Loucy (cell line): ENCODE measurements at regions not wholly inside any gene's neighbourhood (a gene's known extent, or its start where the extent isn't known, plus 50 kb on each side); places are given as distances from the start of the nearest gene placed in this dataset.

ENCODE experiments used
- H2AFZ ChIP-seq: fragments of 200-600 bp; sonication (generic); 2 replicates; pipeline ENCODE4 v1.6.0; 2016; ENCODE audit warnings: antibody characterized with exemption, mild to moderate bottlenecking, low read length, moderate library complexity
- H3F3A ChIP-seq: fragments of 200-600 bp; 2 replicates; pipeline ENCODE4 v1.6.0; 2016; ENCODE audit warnings: antibody characterized with exemption, low read depth, mild to moderate bottlenecking
- H3K27me3 ChIP-seq: fragments of 200-600 bp; sonication (generic); 2 replicates; pipeline ENCODE4 v1.6.1; 2014; ENCODE audit warnings: low read length, mild to moderate bottlenecking; ENCODE audit not compliant: insufficient read depth, poor library complexity, severe bottlenecking
- H3K36me3 ChIP-seq: fragments of 200-600 bp; sonication (generic); 2 replicates; pipeline ENCODE4 v1.6.1; 2016; ENCODE audit warnings: low read length; ENCODE audit not compliant: insufficient read depth
- H3K4me1 ChIP-seq: fragments of 200-600 bp; sonication (generic); 2 replicates; pipeline ENCODE4 v1.5.1; 2014; ENCODE audit warnings: low read length, mild to moderate bottlenecking; ENCODE audit not compliant: insufficient read depth, poor library complexity, severe bottlenecking
- H3K4me2 ChIP-seq: fragments of 200-600 bp; sonication (generic); 2 replicates; pipeline ENCODE4 v1.6.0; 2014; ENCODE audit warnings: antibody characterized with exemption, low read length, low read depth, mild to moderate bottlenecking; ENCODE audit not compliant: poor library complexity, severe bottlenecking
- H3K4me3 ChIP-seq: fragments of 200-600 bp; sonication (generic); 2 replicates; pipeline ENCODE4 v1.5.1; 2014; ENCODE audit warnings: low read length, mild to moderate bottlenecking, mixed read lengths; ENCODE audit not compliant: poor library complexity, severe bottlenecking
- H3K79me2 ChIP-seq: fragments of 200-600 bp; sonication (generic); 2 replicates; pipeline ENCODE4 v1.6.1; 2014; ENCODE audit warnings: low read length; ENCODE audit not compliant: insufficient read depth
- H3K9ac ChIP-seq: fragments of 200-600 bp; sonication (generic); 2 replicates; pipeline ENCODE4 v1.6.0; 2014; ENCODE audit warnings: mild to moderate bottlenecking, low read depth, low read length, moderate library complexity; ENCODE audit not compliant: poor library complexity, severe bottlenecking
- H3K9me2 ChIP-seq: fragments of 200-600 bp; sonication (generic); replicated peaks from 2 replicates; pipeline ENCODE4 v1.6.1; 2016; ENCODE audit warnings: low read depth, low read length, mixed read lengths
- H3K9me3 ChIP-seq: fragments of 200-600 bp; sonication (generic); 2 replicates; pipeline ENCODE4 v1.6.1; 2014; ENCODE audit warnings: mild to moderate bottlenecking, antibody characterized with exemption, low read length, low read depth; ENCODE audit not compliant: insufficient read depth
- H4K20me1 ChIP-seq: fragments of 200-600 bp; sonication (generic); 2 replicates; pipeline ENCODE4 v1.6.0; 2014; ENCODE audit warnings: antibody characterized with exemption, low read length, mild to moderate bottlenecking; ENCODE audit not compliant: insufficient read depth, poor library complexity, severe bottlenecking
- CTCF ChIP-seq: fragments of 200-600 bp; sonication (generic); conservative IDR thresholded peaks from 2 replicates; pipeline ENCODE4 v1.5.1; 2014; ENCODE audit warnings: mild to moderate bottlenecking, antibody characterized with exemption, low read length
- EZH2phosphoT487 ChIP-seq: fragments of 200-600 bp; IDR thresholded peaks from 2 replicates; pipeline ENCODE4 v1.6.1; 2018; ENCODE audit warnings: antibody characterized with exemption, mild to moderate bottlenecking, moderate library complexity, borderline replicate concordance

GRCh38 chr1:213448776-213449175, 397.7 kb downstream of the RPS6KC1 start:
- no peaks in the 10 kb centered on the region for H3K4me1 ChIP-seq
- H2AFZ ChIP-seq, result no peak overlapping the region
- H3K9me2 ChIP-seq, result no peaks in the 10 kb centered on the region
- H3K4me3 ChIP-seq, result no peak overlapping the region
- H3K4me2 ChIP-seq, result no peak overlapping the region
- no peaks in the 10 kb centered on the region for H3K36me3 ChIP-seq
- TF ChIP-seq CTCF (no peak), EZH2phosphoT487 (no peak)
- no peaks in the 10 kb centered on the region for H3K79me2 ChIP-seq
- H3K9me3 ChIP-seq, result no peaks in the 10 kb centered on the region
- H4K20me1 ChIP-seq, result no peaks in the 10 kb centered on the region
- H3F3A ChIP-seq, result no peaks in the 10 kb centered on the region
- no peaks in the 10 kb centered on the region for H3K27me3 ChIP-seq
- H3K9ac ChIP-seq, result no peak overlapping the region

GRCh38 chr1:213452501-213452900, 401.5 kb downstream of the RPS6KC1 start:
- TF ChIP-seq EZH2phosphoT487 (no peak), CTCF (no peak)
- H2AFZ ChIP-seq, result no peak overlapping the region
- no peaks in the 10 kb centered on the region for H3K9me3 ChIP-seq
- no peaks in the 10 kb centered on the region for H3K9me2 ChIP-seq
- H3K4me3 ChIP-seq, result no peak overlapping the region
- no peaks in the 10 kb centered on the region for H3K79me2 ChIP-seq
- H3F3A ChIP-seq, result no peaks in the 10 kb centered on the region
- no peak overlapping the region for H3K9ac ChIP-seq
- H3K4me2 ChIP-seq, result no peak overlapping the region
- no peaks in the 10 kb centered on the region for H3K4me1 ChIP-seq
- no peaks in the 10 kb centered on the region for H3K36me3 ChIP-seq
- no peaks in the 10 kb centered on the region for H4K20me1 ChIP-seq
- no peaks in the 10 kb centered on the region for H3K27me3 ChIP-seq

- no peaks in the 10 kb centered on the region for H3K79me2 ChIP-seq
- H3K4me3 ChIP-seq, result no peak overlapping the region
- no peaks in the 10 kb centered on the region for H3K36me3 ChIP-seq
- H3K4me2 ChIP-seq, result no peak overlapping the region
- no peaks in the 10 kb centered on the region for H3K27me3 ChIP-seq
- no peak overlapping the region for H2AFZ ChIP-seq
- H3K4me1 ChIP-seq, result no peaks in the 10 kb centered on the region
- no peaks in the 10 kb centered on the region for H4K20me1 ChIP-seq
- H3K9ac ChIP-seq, result no peak overlapping the region
- H3K9me2 ChIP-seq, result no peaks in the 10 kb centered on the region
- TF ChIP-seq CTCF, result no peak
- no peak for TF ChIP-seq EZH2phosphoT487
- no peaks in the 10 kb centered on the region for H3F3A ChIP-seq
- H3K9me3 ChIP-seq, result no peaks in the 10 kb centered on the region
These were observed 406.1 kb downstream of the RPS6KC1 start for GRCh38 chr1:213457186-213457585.
